Hypothalamus (tissue), 51 donors: ENCODE measurements at regions not wholly inside any gene's neighbourhood (a gene's known extent, or its start where the extent isn't known, plus 50 kb on each side); places are given as distances from the start of the nearest gene placed in this dataset.

Source experiments
- DNase-seq, 51 donors: peaks; one replicate each; lab custom pipeline; 2025; lab: John Stamatoyannopoulos, UW

DNA sequence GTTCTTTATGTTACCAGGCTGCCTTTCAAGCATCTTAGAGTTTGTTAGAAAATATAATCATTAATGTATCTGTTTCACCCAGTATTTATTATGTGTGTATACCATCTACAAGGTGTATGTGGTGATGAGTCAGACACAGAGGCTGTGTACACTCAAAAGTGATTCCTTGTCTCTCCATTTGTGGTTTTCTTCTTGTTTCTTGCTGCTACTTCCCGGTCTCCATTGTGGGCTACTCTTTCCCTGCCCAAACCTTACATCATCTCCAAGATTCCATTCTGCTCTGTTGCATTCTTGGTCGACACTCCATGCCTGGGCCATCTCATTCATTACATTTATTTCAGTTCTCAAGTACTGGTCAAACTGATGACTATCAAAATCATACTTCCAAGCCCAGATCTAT, 182.2 kb upstream of the STXBP5 start:
- no peak for DNase-seq

DNA sequence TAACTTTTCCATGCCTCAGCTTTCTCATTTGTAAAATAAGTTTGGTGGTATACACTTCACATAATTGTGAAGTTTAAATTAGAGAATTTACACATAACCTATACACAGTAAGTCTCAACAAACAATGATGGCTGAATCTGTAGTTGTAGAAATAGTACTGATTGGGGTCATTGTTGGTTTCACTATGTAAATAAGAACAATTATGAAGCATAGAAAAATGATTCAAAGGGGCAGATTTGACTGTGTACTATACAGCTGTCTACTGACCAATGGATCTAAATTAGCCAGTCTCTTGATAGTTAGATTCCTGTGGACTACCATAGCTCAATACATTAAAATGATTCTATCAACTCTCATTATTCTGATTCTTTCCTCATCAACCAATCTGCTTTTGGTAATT, 181.1 kb upstream of the STXBP5 start:
- DNase-seq: no peak

DNA sequence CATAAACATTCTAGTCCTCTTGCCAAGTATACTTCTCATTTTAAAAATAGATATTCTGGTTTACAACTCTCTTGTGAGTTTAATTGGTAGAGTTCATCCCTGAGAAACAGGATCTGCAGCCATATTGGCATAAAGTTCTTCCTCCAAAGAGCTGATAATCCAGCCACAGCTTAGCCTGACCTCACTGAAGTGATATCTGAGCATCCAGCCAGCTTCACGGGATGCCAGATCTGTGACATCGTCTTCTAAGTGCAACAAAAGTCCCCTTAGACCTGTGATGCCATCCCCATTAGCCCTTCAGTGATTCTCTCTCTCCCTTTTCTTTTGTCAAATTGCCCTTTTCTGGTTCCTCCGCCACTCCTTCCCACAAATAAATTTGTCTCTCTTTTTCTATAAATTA, 180.6 kb upstream of the STXBP5 start:
- no peak for DNase-seq

DNA sequence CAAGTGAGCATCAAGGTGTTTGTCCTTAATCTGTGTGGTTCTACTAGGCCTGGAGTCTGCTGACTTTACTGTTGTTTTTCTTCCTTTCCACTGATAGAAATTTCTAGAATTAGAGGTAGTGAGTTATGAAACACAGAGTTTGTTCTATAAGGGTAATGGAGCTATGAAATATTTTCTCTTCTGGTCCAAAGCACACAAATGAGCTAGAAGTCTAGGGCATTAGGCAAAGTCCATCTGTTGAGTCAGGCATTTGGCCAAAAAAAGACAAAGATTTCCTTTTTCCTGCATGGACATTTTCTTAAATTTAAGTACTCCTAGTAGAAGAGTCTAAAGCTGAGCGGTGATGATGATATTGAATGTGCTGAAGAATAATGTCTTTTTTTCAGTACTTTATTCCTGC, 174.3 kb upstream of the STXBP5 start:
- DNase-seq: no peak

DNA sequence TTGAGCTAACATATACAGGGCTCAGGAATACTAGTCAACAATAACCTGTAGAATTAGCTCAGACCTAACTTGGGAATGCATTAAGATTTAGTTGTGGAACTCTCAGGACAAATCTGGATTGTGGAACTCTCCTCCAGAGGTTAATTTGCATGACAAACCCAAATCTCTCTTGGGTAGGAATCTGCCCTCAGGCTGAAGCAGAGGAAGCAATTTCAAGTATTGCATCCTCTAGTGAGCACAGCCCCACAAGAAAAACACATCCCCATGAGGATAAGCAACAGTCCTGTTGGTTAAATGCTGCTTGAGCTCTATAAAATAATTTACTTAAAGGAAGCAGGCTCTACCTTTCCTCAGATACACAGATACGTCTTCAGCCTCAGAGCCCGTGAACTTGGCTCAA, 170.9 kb upstream of the STXBP5 start:
- DNase-seq: no peak

DNA sequence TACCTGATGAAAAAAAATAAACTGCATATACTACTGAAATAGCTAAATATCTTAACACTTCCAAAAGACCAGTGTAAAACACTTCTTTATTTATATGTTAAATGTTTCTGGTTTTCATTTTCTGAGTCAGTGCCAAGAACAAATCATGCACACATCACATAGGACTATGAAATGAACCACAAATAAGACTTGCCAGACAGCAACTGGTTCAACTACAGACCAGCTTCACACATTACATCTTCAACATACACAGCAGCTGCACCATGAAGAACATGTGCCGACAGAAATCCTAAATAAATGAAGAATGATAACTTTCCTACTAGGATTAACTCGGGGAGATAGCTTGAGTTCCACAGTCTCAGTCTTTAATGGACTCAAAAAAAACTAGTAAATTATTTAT, 168.3 kb upstream of the STXBP5 start:
- no peak for DNase-seq

DNA sequence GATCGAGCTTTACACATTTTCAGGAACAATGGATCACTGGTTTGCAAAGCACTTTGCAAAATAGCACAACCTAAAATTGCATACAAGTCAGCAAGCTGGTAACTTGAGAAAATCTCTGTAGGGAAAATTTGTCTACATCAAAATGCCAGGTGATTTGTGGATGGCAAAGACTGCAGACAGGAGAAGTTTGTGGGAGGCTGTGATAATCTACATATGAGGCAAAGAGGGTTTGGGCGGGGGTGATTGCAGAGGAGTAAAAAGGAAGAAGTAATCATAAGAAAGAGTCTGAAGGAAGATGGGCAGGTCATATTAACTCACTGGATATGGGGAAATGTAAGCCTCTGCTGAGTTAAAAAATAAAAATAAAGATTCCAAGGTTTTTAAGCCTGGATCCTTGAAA, 166.3 kb upstream of the STXBP5 start:
- no peak for DNase-seq

DNA sequence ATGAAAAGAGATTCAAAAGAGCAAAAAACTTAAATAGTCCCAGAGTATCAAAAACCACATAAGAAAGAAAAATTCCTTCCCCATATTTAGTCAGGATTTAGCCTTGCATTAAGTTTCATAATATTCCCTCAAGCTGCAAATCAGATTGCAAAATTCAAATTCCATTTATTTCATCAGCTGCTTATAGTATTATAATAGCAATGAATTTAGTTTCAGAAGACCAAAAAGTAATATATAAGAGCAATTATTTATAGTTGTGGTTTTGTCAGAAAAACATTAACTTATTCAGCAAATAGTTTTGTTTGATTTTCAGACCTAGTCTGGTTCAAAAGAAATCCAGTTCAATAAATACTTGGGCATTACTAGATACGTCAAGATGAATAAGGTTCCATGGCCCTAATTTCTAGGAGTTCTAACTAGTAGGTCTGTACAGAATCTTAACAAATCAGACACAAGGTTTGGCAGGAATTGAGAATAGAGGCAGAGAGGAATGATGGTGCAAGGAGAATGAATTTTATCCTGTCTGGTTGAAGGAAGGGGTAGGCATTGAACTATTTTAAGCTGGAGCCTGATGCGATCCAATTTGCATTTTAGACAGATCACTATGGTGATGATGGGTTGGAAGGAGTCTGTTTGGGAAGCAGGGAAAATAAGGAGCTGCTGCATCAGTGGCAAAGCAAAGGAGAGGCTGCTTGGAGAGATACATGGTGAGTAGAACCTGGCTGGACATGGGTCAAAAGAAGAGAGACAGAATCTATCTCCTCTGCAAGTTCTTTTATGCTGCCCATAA, 163.9 kb upstream of the STXBP5 start:
- peak in 2 of 51 donors; percentile 9 to 34 for DNase-seq

DNA sequence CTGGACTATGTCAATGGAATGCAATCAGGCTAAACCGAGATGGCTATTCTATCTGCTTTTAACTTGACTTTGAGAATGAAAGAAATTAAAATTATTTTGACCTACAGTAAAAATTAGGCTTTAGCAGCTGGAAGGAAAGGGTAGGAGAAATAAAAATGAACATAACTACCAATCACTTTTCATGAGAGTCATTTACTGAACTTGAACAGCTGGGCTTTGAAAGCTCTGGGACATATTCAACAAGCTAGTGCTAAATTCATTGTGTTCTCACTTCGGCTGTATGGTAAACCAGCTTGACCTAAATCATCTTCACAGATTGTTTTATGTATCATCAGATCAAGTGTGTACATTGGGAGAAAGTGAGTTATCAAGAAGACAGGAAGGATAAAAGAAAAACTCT, 161.5 kb upstream of the STXBP5 start:
- DNase-seq: no peak

DNA sequence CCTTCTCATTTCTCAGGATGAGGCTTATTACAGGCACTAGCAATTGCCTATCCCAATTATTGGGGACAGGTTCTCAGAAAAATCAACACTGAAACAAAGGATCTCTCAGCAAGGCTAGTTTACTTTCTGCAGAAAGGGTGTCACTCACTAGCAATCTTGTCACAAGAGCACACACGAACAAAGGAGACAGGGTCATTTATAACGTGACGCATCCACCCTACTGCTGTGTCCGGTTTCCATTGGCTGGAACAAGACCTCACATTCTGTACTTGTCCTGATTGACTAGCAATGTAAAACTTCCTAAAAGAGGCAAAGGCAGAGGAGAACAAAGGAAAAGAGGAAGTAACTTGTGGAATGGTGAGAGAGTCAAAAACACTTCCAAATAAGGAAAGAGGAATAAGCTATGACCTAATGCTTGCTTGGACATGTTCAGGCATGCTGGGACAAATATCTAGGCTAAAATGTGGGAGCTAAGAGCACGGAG, 160.2 kb upstream of the STXBP5 start:
- no peak for DNase-seq

DNA sequence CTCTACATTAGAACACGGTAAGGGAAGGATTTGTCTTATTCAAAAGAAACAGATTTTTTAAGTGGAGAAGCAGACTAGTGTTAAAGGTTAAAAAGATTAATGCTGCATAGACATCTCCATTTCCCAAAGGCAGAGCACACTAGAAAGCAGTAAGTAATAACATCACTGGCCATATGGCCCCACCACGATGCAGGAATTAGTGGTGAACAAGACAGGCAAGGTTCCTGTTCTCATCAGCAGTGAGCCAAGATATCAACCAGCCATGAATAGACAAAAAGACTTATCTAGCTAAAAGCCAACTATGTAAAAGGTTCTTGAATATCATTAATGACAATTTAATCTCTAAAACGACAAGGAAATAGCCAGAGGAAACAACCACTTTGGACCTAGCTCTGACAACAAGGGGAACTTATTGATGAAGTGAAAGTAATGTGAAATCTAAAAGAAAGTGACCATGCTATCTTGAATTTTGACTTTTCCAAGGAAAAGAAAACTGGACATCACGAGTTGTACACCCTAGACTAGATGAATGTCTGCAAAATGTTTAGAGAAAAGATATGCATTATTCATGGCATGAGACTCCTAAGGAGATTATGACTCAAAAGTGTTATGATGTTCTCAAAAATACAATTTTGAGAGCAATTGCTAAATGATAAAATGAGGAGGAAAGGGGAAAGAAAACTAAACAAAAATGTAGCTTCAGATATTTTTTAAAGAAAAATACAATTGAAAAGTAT, 157.9 kb upstream of the STXBP5 start:
- DNase-seq: no peak

DNA sequence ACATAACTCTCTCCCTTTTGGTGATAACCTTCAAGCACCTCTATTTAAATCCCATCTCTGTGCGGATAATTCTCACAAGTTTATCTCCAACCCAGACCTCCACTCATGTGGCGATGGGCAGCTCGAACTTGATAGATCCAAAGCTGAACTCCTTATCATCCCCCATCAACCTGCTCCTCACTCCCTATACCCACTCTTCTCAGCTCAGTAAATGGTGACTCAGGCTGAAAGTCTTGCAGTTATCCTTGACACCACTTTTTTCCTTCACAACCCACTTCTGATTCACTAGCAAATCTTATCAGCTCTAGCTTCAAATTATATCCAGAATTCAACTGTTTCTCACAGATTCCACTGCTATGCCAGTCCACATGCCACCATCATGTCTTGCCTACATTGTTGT, 155.3 kb upstream of the STXBP5 start:
- DNase-seq: no peak

DNA sequence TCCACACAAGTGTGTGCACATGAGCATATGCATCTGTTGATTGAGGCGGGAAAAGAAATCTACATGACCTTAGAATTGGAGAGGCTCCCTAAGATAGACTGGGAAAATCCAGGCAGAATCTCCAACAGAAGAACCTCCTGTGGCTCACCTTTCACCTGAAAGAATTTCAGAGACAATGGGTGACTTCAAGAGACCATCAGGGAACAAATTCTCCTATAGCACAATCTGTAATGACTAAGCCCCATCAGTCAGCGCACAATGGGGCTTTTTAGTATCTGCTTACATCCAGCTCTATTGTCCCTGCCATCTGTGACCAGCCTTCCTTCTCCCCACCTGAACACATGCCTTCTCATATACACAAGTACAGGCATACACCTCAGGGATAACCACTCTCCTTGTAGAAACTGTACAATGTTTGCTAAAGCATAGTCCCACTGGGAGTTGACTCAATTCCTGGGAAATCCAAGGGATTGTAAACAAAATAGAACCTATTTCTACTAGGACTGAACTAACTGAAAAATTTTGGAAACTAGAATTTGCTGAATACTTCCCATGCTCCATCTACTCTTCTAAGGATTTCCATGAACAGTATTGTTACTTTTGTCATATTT, 150.8 kb upstream of the STXBP5 start:
- DNase-seq: no peak

DNA sequence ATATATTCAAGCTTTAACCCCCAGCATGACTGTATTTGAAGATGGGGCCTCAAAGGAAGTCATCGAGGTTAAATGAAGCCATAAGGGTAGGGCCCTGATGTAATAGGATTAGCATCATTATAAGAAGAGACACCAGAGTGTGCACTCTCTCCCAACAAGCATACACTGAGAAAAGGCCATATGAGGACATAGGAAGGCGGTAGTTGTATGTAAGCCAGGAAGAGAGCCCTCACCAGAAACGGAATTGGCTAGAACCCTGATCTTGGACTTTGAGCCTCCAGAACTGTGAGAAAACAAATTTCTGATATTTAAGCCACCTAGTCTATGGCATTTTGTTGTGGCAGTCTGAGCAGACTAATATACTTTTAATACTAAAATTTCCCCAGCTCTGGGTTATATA, 150.1 kb upstream of the STXBP5 start:
- DNase-seq: no peak

DNA sequence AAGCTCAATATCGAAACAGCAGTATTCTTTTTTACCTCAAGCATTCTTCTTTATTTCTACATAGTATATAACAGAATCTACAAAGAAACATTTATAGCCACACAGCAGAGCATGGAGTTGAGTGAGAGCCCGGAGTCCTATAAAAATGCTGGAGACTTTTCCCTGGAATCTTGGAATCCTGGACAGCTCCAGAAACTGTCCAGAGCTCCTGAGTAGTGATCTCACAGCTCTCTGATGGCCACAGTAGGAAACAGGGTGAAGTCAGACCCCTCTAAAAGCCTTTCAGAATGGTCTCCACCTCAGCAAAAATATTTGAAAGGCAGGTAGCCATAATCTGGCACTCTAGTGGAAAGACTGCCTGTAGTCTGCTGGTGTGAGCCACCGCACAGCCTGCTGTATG, 149.3 kb upstream of the STXBP5 start:
- no peak for DNase-seq

DNA sequence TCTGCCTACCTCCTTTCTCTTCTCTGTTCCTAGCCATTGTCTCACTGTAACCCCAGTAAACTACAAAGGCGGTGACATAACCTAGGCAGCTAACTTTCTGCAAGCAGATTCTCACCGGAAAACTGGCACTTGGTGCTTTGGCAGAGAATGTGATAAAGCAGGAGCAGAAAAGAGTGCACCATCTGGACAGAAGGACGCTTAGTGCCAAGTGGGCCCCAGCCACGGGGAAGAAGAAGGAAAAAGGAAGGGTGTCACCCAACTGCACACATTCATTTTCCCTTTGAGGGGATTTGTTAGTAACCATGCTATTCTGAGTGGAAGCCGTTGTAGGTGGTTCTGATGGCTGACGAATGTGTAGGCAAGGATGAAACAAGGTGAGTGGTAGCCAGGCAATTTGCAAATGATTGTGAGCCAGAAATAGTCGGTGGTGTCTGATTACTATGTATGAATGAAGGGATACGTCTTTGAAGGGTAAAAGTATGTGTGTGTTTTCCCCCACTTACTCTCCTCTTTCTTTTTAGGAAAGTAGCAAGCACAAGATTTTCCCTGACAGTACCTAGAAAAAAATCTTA, 148.3 kb upstream of the STXBP5 start:
- DNase-seq: peak in 2 of 51 donors; percentile 25

DNA sequence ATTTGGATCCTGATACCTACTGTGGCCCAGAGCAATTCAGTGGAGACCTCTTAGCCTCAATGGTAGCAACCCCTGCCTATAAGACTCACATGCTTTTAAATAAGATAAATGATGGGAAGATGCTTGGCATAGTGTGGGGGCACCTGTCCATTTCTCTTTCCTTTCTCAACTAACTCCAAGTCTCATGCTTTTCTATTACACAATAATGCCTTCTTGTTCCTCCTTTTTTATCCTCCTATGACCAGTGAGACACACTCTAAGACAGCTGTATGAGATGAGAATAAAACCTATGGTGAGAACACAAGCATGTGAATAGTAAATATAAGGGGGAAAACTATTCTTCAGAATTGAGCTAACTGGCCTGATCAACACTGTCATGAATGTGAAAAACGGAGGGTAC, 147.0 kb upstream of the STXBP5 start:
- no peak for DNase-seq

DNA sequence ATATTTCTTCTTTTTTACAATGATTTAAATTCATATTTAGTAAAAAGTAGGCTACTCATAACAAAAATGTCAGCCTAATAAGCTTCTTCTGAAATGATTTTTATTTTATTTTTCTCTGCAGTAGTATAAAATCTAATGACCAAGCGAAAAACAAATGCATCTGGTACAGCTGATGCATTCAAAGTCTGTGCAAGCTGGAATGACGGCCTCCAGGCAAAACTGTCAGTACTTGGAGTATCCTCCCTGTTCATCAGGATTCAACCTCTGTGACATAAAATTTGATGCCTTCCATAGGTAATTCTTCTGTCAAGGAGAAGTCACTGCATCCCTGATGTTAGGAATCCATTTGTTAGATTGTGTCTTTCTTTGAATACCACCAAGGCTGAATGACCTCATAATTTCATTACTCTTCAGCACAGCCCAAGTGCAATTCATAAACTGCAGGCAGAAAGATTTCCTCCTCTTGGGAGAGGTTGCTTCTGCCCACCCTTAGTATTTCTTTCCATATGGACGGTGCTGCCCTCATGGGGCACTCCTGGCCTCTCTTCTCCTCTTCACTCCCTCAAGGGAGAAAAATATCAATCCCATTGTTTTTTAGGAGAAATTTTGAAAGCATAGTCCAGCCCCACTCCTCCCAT, 146.4 kb upstream of the STXBP5 start:
- DNase-seq: no peak

DNA sequence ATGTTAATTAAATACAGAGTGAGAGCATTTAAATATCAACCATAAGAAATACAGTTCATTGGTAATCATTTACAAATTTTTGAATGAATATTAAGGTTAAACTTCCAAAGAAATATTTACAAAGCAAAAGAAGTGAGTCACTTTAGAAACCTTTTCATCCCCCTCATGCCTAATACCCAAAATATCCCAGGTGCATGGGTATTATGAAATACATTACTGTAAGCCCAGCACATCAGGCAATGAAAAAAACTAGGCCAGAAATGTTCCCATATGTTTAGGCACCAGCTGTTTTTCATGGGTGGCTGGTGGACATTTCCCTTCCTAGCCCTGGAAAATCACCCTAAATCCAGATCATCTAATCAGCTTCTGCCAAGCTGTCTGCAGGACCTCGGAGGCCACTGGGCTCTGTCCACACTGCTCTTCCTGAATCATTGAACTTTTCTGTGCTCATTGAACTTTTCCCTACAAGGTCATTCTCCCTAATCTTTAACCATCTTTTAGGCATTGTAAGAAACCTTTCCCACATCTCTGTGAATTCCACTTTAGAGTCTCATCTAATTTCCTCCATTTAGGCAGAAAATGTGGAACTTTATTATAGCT, 145.3 kb upstream of the STXBP5 start:
- no peak for DNase-seq

DNA sequence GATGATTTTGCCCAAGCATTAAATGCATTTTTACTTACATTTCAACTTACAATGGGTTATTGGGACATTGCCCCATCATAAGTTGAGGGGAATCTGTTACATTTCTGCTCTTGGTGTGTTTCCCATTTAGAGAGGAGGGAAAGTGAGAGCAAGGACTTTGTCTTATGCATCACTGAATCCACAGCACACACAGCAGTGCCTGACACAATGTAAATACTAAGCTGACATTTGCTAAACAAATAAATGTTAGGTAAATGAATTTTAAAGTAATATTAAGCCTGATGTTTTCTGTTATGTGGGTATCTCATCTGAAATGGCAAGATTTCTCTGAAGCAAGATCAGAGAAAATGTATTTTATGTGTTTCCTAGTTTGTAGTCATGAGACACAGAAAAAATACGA, 143.6 kb upstream of the STXBP5 start:
- no peak for DNase-seq

DNA sequence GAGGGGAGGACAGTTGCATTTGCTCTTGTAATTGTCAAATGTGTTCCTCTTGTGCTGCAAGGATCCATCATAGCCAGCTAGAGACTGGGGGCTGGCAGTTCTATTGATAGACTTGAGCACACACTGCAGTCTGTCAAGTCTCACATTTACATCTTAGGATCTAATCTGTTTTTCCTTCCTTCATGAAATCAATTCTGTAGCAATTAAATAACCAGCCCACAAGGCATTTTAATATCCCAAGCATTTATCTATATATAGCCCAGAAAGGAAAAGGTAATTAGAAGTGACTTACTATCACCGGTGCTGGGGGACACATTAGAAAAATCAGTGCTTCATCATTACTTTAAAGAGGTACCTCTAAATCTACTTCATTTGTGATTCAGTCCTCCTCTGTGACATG, 143.0 kb upstream of the STXBP5 start:
- no peak for DNase-seq
